ENCODE measurements at regions not wholly inside any gene's neighbourhood (a gene's known extent, or its start where the extent isn't known, plus 50 kb on each side); places are given as distances from the start of the nearest gene placed in this dataset.

- no peak for DNase-seq
These were observed 129.7 kb downstream of the CEP57L1 start for GRCh38 chr6:109224994-109225393.

GRCh38 chr6:109224107-109224875, 129.0 kb downstream of the CEP57L1 start:
- no peak for DNase-seq

GRCh38 chr6:109222848-109223247, 127.5 kb downstream of the CEP57L1 start:
- DNase-seq: no peak

- DNase-seq: no peak
These were observed 126.4 kb downstream of the CEP57L1 start for GRCh38 chr6:109221543-109222195.
